ENCODE measurements at regions not wholly inside any gene's neighbourhood (a gene's known extent, or its start where the extent isn't known, plus 50 kb on each side); places are given as distances from the start of the nearest gene placed in this dataset.

- H3K27me3 Mint-ChIP-seq (ENCODE audit: insufficient read depth, low read depth): peaks cover 3% of the 10 kb centered on the region
- H3K36me3 ChIP-seq: no peaks in the 10 kb centered on the region
- H3K79me2 ChIP-seq (ENCODE audit: low read depth): no peaks in the 10 kb centered on the region
- no peaks in the 10 kb centered on the region for H3F3A ChIP-seq (ENCODE audit: low read depth)
- H3K4me1 Mint-ChIP-seq: no peaks in the 10 kb centered on the region
- H3K27ac Mint-ChIP-seq: no peak overlapping the region
- no peak overlapping the region for H3K9ac ChIP-seq
- peaks cover 6% of the 10 kb centered on the region for H3K9me3 Mint-ChIP-seq
- no peaks in the 10 kb centered on the region for H4K20me1 ChIP-seq (ENCODE audit: low read depth)
- H3K4me3 Mint-ChIP-seq: no peak overlapping the region
- H3K4me3 ChIP-seq: no peak overlapping the region
- TF ChIP-seq EZH2 (IDR thresholded peaks at IDR 0.05): no peak
- no peak for TF ChIP-seq EZH2phosphoT487 (IDR thresholded peaks at IDR 0.05)
- TF ChIP-seq CTCF (IDR thresholded peaks at IDR 0.05): no peak
- no peaks in the 10 kb centered on the region for H3K4me1 ChIP-seq
- no peak overlapping the region for H2AFZ ChIP-seq (replicated peaks)
- H3K9me3 ChIP-seq (ENCODE audit: low read depth): no peaks in the 10 kb centered on the region
- H3K27me3 ChIP-seq: no peaks in the 10 kb centered on the region
- H3K27ac ChIP-seq: no peak overlapping the region
- H3K36me3 Mint-ChIP-seq: no peaks in the 10 kb centered on the region
- DNase-seq (ENCODE audit: low spot score): no peak
- no peak overlapping the region for H3K4me2 ChIP-seq
These were observed 66.4 kb upstream of the RAB6C start for GRCh38 chr2:129912871-129913694.

GRCh38 chr2:129913695-129914495, 65.6 kb upstream of the RAB6C start:
- H3K9ac ChIP-seq: no peak overlapping the region
- no peaks in the 10 kb centered on the region for H3K4me1 Mint-ChIP-seq
- H3K9me3 Mint-ChIP-seq: peaks cover 12% of the 10 kb centered on the region
- H3K9me3 ChIP-seq (ENCODE audit: low read depth): no peaks in the 10 kb centered on the region
- H3K79me2 ChIP-seq (ENCODE audit: low read depth): no peaks in the 10 kb centered on the region
- no peak overlapping the region for H3K27ac Mint-ChIP-seq
- no peaks in the 10 kb centered on the region for H3K36me3 ChIP-seq
- H3K27me3 ChIP-seq: no peaks in the 10 kb centered on the region
- no peak overlapping the region for H2AFZ ChIP-seq (replicated peaks)
- no peaks in the 10 kb centered on the region for H3K4me1 ChIP-seq
- H3K27me3 Mint-ChIP-seq (ENCODE audit: insufficient read depth, low read depth): peaks cover 3% of the 10 kb centered on the region
- no peak overlapping the region for H3K4me2 ChIP-seq
- H3K4me3 ChIP-seq: no peak overlapping the region
- DNase-seq (ENCODE audit: low spot score): no peak
- no peak overlapping the region for H3K4me3 Mint-ChIP-seq
- no peak overlapping the region for H3K27ac ChIP-seq
- H3K36me3 Mint-ChIP-seq: no peaks in the 10 kb centered on the region
- TF ChIP-seq CTCF (IDR thresholded peaks at IDR 0.05) (no peak), EZH2 (IDR thresholded peaks at IDR 0.05) (no peak), EZH2phosphoT487 (IDR thresholded peaks at IDR 0.05) (no peak)
- no peaks in the 10 kb centered on the region for H4K20me1 ChIP-seq (ENCODE audit: low read depth)
- no peaks in the 10 kb centered on the region for H3F3A ChIP-seq (ENCODE audit: low read depth)

GRCh38 chr2:129914538-129915302, 64.7 kb upstream of the RAB6C start:
- no peaks in the 10 kb centered on the region for H3K9me3 ChIP-seq (ENCODE audit: low read depth)
- no peak overlapping the region for H3K27ac ChIP-seq
- no peaks in the 10 kb centered on the region for H3K4me1 ChIP-seq
- Mint-ChIP-seq H3K27me3 (ENCODE audit: insufficient read depth, low read depth) (peaks cover 7% of the 10 kb centered on the region), H3K4me3 (no peak overlapping the region), H3K36me3 (no peaks in the 10 kb centered on the region), H3K4me1 (no peaks in the 10 kb centered on the region), H3K9me3 (peaks cover 18% of the 10 kb centered on the region), H3K27ac (no peak overlapping the region)
- no peaks in the 10 kb centered on the region for H4K20me1 ChIP-seq (ENCODE audit: low read depth)
- H2AFZ ChIP-seq (replicated peaks): no peak overlapping the region
- no peak overlapping the region for H3K4me3 ChIP-seq
- no peak for DNase-seq (ENCODE audit: low spot score)
- H3K4me2 ChIP-seq: no peak overlapping the region
- H3K36me3 ChIP-seq: no peaks in the 10 kb centered on the region
- no peaks in the 10 kb centered on the region for H3K79me2 ChIP-seq (ENCODE audit: low read depth)
- no peaks in the 10 kb centered on the region for H3K27me3 ChIP-seq
- H3K9ac ChIP-seq: no peak overlapping the region
- H3F3A ChIP-seq (ENCODE audit: low read depth): no peaks in the 10 kb centered on the region
- no peak for TF ChIP-seq EZH2 (IDR thresholded peaks at IDR 0.05)
- TF ChIP-seq CTCF (IDR thresholded peaks at IDR 0.05): no peak
- no peak for TF ChIP-seq EZH2phosphoT487 (IDR thresholded peaks at IDR 0.05)

Measured in neural progenitor cell (in vitro differentiated cells).